HG03045 (cell line): ENCODE measurements at regions not wholly inside any gene's neighbourhood (a gene's known extent, or its start where the extent isn't known, plus 50 kb on each side); places are given as distances from the start of the nearest gene placed in this dataset.

Source experiments
- ATAC-seq: cut with Tn5 transposase; IDR thresholded peaks from one replicate; pipeline ENCODE4 v1.9.1; 2021; ENCODE audit warnings: mild to moderate bottlenecking, moderate library complexity; ENCODE audit not compliant: unreplicated experiment

GRCh38 chr2:117492209-117492851 is 322.2 kb upstream of the DDX18 start:
- ATAC-seq, result no peak

GRCh38 chr2:117500721-117501120 is 313.8 kb upstream of the DDX18 start:
- ATAC-seq, result no peak

DNA sequence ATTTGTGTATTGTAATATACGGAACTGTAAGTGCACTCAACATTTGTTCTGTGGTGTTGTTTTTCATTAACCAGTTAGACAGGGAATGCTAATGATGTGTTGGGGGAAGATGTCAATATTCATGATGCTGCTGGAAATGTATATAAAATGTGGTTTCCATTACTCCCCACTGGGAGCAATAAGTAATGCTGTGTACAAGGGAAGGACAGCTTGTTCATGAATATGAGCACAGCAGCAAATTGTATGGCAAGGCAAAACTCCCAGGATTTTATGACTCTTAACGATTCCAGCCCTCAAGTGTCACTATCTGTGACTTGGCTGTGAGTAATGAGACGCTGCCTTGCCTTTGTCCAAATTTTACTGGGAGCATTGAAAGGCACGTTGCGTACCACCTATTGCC is 312.4 kb upstream of the DDX18 start:
- ATAC-seq, result no peak

- no peak for ATAC-seq
These were observed 302.2 kb upstream of the DDX18 start for GRCh38 chr2:117512307-117512706.

GRCh38 chr2:117514371-117514770 is 300.1 kb upstream of the DDX18 start:
- ATAC-seq, result no peak

DNA sequence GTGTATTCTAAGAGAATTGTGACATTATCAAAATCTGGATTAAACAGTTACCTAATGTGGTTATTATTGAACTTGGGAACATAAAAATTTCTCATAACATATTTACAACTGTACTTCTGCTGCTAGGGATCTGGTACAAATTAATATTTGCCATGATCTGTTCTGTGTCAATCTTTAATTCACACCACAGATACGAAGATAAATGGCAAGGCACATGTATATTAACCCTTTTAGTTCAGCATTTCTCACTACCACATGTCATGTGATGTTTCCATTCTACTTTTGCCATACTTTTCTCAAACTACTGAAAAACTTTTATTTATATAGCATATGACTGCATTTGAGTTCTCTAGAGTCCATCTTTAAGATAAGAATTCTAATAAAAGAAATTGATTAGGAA is 295.3 kb upstream of the DDX18 start:
- ATAC-seq, result no peak

- ATAC-seq, result no peak
These were observed 294.8 kb upstream of the DDX18 start for GRCh38 chr2:117519721-117520120.

DNA sequence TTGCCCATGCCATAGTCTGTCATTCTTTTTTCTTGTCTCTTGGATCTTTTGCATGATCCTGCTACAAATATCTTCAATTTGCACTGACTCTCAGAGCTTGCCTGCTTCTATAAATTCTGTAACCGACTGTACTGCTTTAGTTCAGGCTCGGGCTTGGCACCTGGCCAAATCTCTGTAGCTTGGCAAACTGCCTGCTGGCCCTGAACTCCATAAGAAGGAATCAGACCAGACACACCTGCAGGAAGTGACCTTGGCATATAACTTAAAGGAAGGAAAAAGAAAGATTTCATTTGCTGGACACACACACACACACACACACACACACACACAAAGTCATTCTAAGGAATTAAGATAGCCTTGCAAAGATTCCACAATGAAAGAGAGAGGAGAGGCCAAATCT is 291.2 kb upstream of the DDX18 start:
- no peak for ATAC-seq

- no peak for ATAC-seq
These were observed 290.7 kb upstream of the DDX18 start for GRCh38 chr2:117523711-117524238.

DNA sequence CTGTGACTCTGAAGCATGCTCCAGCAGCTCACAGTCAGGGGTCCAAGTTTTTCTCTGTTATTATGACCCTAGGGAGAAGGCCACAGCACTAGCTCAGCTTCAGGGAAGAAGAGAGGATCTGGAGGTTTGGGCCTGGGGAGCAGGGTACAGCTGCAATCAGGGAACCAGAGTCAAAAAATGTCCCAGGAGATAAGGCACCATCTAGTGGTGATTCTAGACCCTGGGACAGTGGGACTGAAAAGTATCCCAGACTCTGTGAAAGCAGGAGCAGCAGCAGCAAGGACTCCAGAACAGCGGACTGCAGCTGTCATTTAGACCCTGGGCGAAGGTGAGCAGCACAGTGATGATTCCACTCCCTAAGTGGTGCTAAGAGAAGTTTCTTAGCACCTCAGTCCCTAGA is 278.4 kb upstream of the DDX18 start:
- ATAC-seq, result no peak

DNA sequence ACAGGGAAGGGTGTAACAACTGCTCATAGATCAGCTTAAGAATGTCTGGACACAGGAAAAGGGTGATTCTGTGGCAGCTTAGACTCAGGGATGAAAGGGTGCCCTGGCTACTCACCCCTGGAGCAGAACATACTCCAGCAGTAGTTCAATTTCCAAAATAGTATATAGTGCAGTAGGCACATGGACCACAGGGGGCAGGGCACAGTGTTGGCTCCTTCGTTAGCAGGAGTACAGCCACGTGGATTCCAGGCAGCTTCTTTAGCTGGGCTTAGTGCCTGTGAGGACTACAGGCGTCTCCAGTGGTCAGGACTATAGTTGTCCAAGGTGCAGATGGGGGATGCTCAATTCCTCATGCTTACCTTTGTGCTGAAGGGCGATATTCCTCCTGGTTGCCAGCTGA is 277.5 kb upstream of the DDX18 start:
- ATAC-seq, result no peak

- ATAC-seq, result no peak
These were observed 262.6 kb upstream of the DDX18 start for GRCh38 chr2:117551858-117552257.

DNA sequence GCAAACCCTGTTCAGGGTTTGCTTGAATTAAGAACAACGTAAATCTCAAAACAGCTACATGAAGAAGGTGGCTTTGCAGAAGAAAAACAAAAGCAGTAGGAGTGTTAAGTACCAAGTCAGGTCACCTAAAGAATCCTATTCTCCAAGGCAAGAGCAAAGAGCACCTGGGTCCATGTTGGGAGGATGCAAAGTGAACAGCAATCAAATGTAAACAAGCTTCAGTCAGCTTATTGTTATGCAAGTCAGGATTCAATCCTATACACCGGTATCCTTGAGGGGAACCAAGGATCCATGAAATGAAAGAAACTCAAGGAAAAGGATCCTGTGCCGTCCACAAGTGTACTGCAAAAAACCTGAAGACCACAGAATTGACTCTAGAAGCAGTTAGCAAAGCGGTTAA is 261.0 kb upstream of the DDX18 start:
- no peak for ATAC-seq

DNA sequence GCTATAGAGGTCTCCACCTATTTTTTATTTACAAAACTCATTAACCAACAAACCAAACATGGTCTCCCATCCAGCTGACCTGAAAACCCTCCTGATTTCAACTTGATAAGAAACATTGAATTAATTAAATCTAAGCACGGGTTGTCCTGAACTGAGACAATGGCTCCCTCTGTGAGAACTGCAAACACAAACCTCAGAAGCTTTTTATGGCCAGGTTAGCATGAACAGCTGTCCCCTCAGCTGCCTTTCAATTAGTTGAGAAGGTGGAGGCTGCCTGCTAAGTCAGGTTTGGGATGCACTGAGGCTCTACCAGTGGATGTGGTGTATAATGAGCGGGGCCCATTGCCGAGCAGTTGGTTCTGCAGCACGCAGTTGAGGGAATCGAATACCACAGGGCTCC is 258.5 kb upstream of the DDX18 start:
- ATAC-seq, result no peak

DNA sequence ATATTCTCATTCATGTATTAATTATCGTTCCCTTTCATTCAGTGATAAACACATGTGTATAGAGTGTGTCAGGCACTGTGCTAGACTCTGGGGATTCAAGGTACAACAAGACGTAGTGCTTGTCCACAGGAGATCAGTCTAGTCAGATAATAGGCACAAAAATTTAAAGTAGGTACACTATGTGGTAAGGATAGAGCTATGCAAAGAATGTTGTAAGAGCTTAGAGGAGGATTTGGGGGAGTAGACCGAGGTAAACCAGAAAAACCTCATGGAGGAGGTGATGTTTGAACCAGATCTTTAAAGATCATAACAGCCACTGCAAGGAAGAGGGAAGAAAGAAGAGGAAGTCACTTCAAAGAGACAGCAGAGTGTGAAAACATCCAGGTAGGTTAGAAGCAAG is 256.9 kb upstream of the DDX18 start:
- ATAC-seq, result no peak

DNA sequence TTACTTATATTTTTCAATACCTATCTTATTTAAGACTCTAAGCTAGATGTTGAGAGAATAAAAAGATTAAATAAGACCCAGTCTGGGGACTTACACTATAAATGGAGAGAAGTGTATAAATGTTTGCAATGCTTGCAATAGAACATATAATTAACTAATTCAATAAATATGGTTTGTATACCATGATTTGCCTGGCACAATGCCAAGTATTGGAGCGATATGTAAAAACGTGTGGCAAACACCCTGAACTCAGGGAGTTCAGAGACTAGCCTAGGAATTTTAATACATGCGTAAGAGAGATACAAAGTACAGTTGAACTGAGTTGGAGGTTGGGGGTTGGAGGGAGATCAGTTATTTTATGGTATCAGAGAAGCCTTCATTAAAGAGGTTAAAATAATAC is 251.8 kb upstream of the DDX18 start:
- ATAC-seq, result no peak

DNA sequence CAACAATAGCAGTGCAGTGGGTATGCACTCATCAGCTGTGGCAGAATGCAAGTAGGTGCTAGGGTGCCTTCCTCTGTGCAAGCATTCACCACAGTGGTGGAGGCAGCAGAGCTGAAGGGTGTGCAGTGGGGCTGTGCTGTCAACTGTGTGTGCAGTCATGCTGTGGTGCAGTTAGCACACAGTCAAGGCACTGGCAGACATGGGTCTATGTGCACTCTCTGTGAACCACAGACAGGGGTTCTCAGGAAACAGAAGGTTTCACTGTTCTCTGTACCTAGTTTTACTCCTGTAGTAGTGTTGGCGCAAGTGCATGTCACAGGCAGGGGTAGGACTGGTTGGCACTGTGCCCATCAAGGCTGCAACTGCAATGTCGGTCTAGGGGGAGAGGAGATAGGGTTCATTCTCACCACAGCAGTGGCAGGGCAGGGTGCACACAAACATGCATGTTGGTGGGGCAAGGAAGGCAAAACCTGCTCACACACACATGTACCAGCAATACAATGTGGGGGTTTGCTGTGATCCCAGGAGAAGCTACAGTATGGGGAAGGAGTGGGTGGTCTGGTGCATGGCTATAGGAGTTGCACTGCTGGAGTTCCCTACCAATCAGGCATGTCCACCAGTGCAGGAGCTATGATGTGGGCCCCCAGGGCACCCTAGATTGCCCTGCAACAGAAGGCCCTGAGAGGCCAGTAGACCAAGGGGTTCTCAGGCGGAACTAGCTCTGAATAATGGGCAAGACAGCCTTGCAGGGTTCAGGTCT is 242.7 kb upstream of the DDX18 start:
- no peak for ATAC-seq

DNA sequence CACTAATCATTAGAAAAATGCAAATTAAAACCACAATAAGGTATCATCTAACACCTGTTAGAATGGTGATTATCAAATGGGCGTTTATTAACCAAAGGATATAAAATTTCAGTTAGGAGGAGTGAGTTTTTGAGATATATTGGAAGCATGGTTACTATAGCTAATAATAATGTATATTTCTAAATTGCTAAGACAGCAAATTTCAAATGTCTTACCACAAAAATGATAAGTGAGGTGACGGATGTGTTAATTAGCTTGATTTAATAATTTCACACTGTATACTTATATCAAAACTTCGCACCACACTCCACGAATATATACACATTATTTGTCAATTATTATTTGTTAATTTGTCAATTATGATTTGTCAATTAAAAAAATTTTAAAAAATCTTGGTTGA is 227.2 kb upstream of the DDX18 start:
- ATAC-seq, result no peak

DNA sequence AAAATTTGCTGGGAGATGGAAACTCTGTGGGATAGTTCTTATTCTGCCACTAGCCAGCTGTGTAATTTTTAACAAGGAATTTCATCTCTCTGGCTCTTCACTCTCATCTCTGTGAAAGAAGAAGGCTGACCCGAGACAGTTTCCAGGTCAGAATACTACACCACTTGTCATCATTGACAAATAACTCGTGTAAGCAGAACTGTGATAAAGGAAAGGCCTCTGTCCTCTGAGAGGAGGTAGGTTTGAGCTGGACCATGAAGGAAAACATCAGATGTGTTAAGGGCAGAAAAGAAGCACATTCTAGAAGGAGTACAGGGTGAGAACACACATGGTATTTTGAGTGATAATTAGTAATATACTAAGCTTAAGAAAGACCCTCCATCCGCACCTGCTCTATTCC is 211.4 kb upstream of the DDX18 start:
- ATAC-seq, result no peak

- no peak for ATAC-seq
These were observed 210.9 kb upstream of the DDX18 start for GRCh38 chr2:117603567-117603966.

DNA sequence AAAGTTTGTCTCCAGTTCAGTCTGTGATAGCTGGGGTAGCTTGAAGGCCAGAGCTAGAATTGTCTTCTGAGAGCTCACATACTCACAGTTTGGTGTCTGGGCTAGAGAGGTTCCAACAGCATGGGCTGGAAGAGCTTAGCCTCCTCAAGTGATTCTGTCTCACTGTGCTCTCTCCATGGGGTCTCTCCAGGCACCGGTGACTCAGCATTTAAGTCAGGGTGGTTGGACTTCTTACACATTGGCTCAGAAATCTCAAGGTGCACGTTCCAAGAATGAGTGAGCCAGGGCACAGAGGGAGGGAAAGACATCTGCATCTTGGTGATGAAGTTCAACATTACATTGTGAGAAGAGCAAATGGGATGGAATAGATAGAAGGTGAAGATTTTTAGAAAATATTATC is 207.3 kb upstream of the DDX18 start:
- ATAC-seq, result no peak

- no peak for ATAC-seq
These were observed 201.4 kb upstream of the DDX18 start for GRCh38 chr2:117613101-117613500.

DNA sequence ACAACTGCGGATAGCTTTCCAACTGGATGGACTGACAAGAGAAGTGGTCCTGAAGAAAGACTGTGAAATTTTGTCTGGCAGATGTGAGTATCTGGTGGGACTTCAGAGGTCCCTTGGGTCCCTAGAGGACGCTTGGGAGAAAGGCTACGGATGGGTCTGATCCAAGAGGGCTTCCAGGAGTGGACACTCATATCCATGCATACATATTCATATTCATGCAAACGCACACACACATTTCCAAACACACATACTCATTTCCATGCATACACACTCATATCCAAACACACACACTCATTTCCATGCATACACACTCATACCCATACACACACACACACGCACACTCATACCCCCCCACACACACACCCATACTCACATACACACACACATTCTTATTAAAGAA is 200.2 kb upstream of the DDX18 start:
- no peak for ATAC-seq
